ENCODE measurements at regions not wholly inside any gene's neighbourhood (a gene's known extent, or its start where the extent isn't known, plus 50 kb on each side); places are given as distances from the start of the nearest gene placed in this dataset.

DNA sequence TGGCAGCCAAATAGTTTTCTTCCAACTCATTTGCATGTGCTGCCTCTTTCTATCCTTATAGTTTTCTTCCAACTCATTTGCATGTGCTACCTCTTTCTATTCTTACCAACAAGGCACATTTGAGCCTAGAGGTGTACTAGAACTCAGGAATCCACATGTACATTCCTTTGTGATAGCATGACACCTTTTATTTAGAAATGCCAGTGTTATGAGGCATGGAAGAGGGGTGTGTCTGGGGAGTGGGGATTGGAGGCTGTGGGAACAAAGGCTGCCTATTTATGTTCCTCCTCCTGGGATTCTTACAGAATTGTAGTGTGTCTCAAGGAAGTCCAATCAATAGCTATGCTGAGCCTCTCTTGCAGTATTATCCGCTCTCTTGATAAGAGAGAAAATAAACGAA, 966.7 kb downstream of the PCDH17 start:
- no peaks in the 10 kb centered on the region for H3K4me1 Mint-ChIP-seq
- H3K4me1 ChIP-seq (ENCODE audit: control insufficient read depth in 1 of 2, extremely low read depth in 1 of 2, insufficient read depth in 2 of 2, low read length in 2 of 2) = no peaks in the 10 kb centered on the region
- DNase-seq (no peak), ATAC-seq (replicated peaks in 1 of 4) (no peak)
- ChIA-PET CTCF (no interaction called here), POLR2A (no interaction called here)
- no peaks in the 10 kb centered on the region for H3K9me3 ChIP-seq
- H3K4me3 ChIP-seq (ENCODE audit: control insufficient read depth in 1 of 2, extremely low read depth in 1 of 2, low read length in 1 of 2) = no peak overlapping the region
- H3K27ac Mint-ChIP-seq = no peak overlapping the region
- H3K9me3 Mint-ChIP-seq = peaks cover 5 to 17% (median 9%) of the 10 kb centered on the region in 3 donors
- H3K4me3 Mint-ChIP-seq = no peak overlapping the region
- no peak overlapping the region for H3K27ac ChIP-seq (ENCODE audit: low read length)
- WGBS (ENCODE audit: insufficient coverage) = no CpG with 5 or more reads among the region's 2 CpGs
- no peaks in the 10 kb centered on the region for H3K36me3 Mint-ChIP-seq
- H3K27me3 ChIP-seq (replicated peaks in 1 of 2; ENCODE audit: control insufficient read depth in 2 of 2, extremely low read depth in 1 of 2, insufficient read depth in 2 of 2, low read length in 1 of 2) = no peaks in the 10 kb centered on the region
- H3K36me3 ChIP-seq (ENCODE audit: control insufficient read depth in 2 of 2, extremely low read depth in 1 of 2, insufficient read depth in 1 of 2, low read length in 1 of 2) = no peaks in the 10 kb centered on the region
- H3K27me3 Mint-ChIP-seq = no peaks in the 10 kb centered on the region

DNA sequence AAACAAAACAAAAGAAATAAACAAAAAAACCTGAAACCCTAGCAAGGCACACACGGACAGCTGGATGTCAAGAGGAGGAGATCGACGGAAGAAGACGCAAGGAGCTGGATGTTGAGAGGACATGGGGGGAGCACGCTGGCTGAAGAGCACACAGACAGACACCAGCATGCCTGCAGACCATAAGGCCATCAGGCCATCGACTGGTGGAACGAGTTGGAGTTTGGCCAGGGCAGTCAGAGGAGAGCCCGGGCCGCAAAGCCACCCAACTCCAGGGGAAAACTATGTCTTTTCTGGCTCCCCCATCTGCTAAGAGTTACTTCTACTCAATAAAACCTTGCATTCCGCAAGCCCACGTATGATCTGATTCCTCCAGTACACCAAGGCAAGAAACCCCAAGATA, 979.6 kb downstream of the PCDH17 start:
- POLR2A ChIA-PET = no interaction called here

DNA sequence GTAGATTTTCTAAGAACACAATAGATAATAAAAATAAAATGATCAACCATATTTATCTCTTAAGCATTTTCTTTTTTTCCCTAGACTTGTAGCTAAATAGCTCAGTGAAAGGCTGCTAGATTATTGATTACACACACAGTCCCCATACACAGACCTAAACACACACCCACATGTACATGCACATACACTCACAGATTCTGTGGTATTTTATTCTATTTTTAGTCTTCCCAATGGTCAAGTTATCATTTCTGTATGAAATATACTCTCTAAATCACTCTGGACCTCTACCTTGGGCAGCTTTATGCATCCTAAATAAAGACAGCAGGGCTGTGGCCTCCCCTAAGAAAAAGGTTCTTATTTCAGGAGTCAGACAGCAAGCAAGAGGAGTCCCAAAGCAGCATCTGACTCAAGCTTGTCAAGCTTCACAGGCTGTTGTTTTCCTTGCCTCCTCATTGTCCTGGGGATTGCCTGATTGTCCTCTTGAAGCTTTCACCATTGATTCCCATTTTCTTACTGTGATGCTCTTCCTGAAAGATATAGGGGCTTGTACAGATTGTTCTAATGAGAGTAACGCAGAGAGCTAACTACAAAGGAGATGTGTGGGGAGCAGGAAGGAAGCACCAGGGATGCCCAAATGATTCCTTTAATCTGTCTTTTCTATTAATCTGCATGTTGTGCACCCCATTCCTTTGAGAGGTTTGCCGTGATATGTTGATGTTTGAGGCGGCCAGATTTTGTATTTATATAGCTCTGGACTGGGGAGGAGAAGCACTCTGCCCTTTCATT, 986.5 kb downstream of the PCDH17 start:
- CTCF ChIA-PET = no interaction called here
- no peak for DNase-seq
- H3K4me3 ChIP-seq (ENCODE audit: control insufficient read depth in 1 of 2, extremely low read depth in 1 of 2, low read length in 1 of 2) = no peak overlapping the region
- ATAC-seq (replicated peaks in 1 of 4) = no peak
- no peak overlapping the region for H3K4me3 Mint-ChIP-seq
- H3K4me1 ChIP-seq (ENCODE audit: control insufficient read depth in 1 of 2, extremely low read depth in 1 of 2, insufficient read depth in 2 of 2, low read length in 2 of 2) = no peaks in the 10 kb centered on the region
- H3K9me3 Mint-ChIP-seq = peaks cover 13 to 18% (median 15%) of the 10 kb centered on the region in 3 donors
- POLR2A ChIA-PET = no interaction called here
- no peaks in the 10 kb centered on the region for H3K27me3 Mint-ChIP-seq
- no peaks in the 10 kb centered on the region for H3K36me3 Mint-ChIP-seq
- no peaks in the 10 kb centered on the region for H3K27me3 ChIP-seq (replicated peaks in 1 of 2; ENCODE audit: control insufficient read depth in 2 of 2, extremely low read depth in 1 of 2, insufficient read depth in 2 of 2, low read length in 1 of 2)
- H3K27ac ChIP-seq (ENCODE audit: low read length) = no peak overlapping the region
- no peaks in the 10 kb centered on the region for H3K4me1 Mint-ChIP-seq
- H3K27ac Mint-ChIP-seq = no peak overlapping the region
- no CpG with 5 or more reads among the region's 3 CpGs for WGBS (ENCODE audit: insufficient coverage)
- no peaks in the 10 kb centered on the region for H3K36me3 ChIP-seq (ENCODE audit: control insufficient read depth in 2 of 2, extremely low read depth in 1 of 2, insufficient read depth in 1 of 2, low read length in 1 of 2)
- no peaks in the 10 kb centered on the region for H3K9me3 ChIP-seq

More for the DNA sequence above, 979.6 kb downstream of the PCDH17 start:
- 94% methylated on average over 5 of the region's 11 CpGs for WGBS (ENCODE audit: insufficient coverage)
- Histone ChIP-seq H3K27ac (ENCODE audit: low read length) (no peak overlapping the region), H3K27me3 (replicated peaks in 1 of 2; ENCODE audit: control insufficient read depth in 2 of 2, extremely low read depth in 1 of 2, insufficient read depth in 2 of 2, low read length in 1 of 2) (no peaks in the 10 kb centered on the region), H3K36me3 (ENCODE audit: control insufficient read depth in 2 of 2, extremely low read depth in 1 of 2, insufficient read depth in 1 of 2, low read length in 1 of 2) (no peaks in the 10 kb centered on the region), H3K4me3 (ENCODE audit: control insufficient read depth in 1 of 2, extremely low read depth in 1 of 2, low read length in 1 of 2) (no peak overlapping the region), H3K9me3 (no peaks in the 10 kb centered on the region), H3K4me1 (ENCODE audit: control insufficient read depth in 1 of 2, extremely low read depth in 1 of 2, insufficient read depth in 2 of 2, low read length in 2 of 2) (no peaks in the 10 kb centered on the region)
- CTCF ChIA-PET = no interaction called here
- H3K9me3 Mint-ChIP-seq = peaks cover 16 to 36% (median 34%) of the 10 kb centered on the region in 3 donors
- no peak overlapping the region for H3K27ac Mint-ChIP-seq
- H3K4me1 Mint-ChIP-seq = no peaks in the 10 kb centered on the region
- H3K4me3 Mint-ChIP-seq = no peak overlapping the region
- H3K36me3 Mint-ChIP-seq = no peaks in the 10 kb centered on the region
- H3K27me3 Mint-ChIP-seq = no peaks in the 10 kb centered on the region
- no peak for DNase-seq
- no peak for ATAC-seq (replicated peaks in 1 of 4)

DNA sequence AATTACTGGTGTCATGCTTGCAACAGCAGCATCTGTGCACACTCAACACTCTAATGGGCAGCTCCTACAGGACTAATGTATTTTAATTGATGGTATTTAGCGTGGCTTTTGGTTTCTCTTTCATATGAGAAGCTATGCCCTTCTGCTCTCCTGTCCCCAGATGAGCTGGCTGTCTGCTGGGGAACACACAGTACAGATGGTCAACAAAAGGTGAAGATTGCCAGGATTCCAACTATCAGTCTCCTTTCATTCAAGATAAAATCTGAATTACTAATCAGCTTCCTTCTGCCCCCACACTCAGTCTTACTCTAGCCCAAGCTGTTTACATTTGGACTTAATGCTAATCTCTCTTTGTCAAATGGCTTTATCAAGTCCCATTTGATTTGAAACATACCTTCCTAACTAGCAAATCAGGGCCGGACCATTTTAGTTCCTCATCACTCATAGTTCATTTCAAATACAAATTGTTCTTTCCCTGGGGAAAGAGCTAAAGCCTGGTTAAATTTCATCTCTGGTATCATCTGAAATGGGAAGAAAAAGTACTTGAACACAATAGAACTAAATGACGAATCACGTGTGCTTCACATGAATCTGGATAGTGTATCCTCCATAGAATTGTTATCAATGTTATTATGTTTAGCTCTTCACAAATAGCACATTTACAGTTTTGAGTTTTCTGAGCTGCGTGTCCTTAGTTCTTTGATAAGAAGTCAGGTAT, 988.0 kb downstream of the PCDH17 start:
- no peaks in the 10 kb centered on the region for H3K27me3 Mint-ChIP-seq
- POLR2A ChIA-PET = no interaction called here
- peaks cover 1 to 9% (median 7%) of the 10 kb centered on the region in 3 donors for H3K9me3 Mint-ChIP-seq
- H3K27ac Mint-ChIP-seq = no peak overlapping the region
- H3K4me3 ChIP-seq (ENCODE audit: control insufficient read depth in 1 of 2, extremely low read depth in 1 of 2, low read length in 1 of 2) = no peak overlapping the region
- H3K4me1 Mint-ChIP-seq = no peaks in the 10 kb centered on the region
- no peaks in the 10 kb centered on the region for H3K9me3 ChIP-seq
- ATAC-seq (replicated peaks in 1 of 4) (no peak), DNase-seq (no peak)
- CTCF ChIA-PET = no interaction called here
- no peaks in the 10 kb centered on the region for H3K36me3 Mint-ChIP-seq
- H3K27ac ChIP-seq (ENCODE audit: low read length) = no peak overlapping the region
- no peaks in the 10 kb centered on the region for H3K4me1 ChIP-seq (ENCODE audit: control insufficient read depth in 1 of 2, extremely low read depth in 1 of 2, insufficient read depth in 2 of 2, low read length in 2 of 2)
- H3K27me3 ChIP-seq (replicated peaks in 1 of 2; ENCODE audit: control insufficient read depth in 2 of 2, extremely low read depth in 1 of 2, insufficient read depth in 2 of 2, low read length in 1 of 2) = no peaks in the 10 kb centered on the region
- WGBS (ENCODE audit: insufficient coverage) = 20% methylated on average over 1 of the region's 5 CpGs
- H3K36me3 ChIP-seq (ENCODE audit: control insufficient read depth in 2 of 2, extremely low read depth in 1 of 2, insufficient read depth in 1 of 2, low read length in 1 of 2) = no peaks in the 10 kb centered on the region
- H3K4me3 Mint-ChIP-seq = no peak overlapping the region

DNA sequence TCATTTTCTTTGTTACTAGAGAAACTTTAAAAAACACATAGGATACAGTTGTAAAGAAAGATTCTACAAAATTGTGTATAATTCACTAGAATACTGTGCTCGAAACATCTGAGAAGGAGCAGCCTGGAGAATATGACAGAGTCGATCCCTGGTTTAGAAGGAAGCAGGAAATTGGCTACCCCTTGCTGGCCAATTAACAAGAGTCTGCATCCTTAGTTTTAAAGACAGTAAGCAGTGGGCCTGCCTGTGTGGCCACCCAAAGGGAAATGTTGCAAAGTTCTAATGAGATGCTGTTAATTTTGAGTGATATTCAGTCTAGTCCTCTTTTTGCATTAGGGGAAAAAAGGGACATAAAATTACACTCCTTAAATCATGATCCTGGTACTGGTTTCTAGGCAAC, 988.6 kb downstream of the PCDH17 start:
- Mint-ChIP-seq H3K4me3 (no peak overlapping the region), H3K27ac (no peak overlapping the region), H3K27me3 (no peaks in the 10 kb centered on the region), H3K4me1 (no peaks in the 10 kb centered on the region), H3K9me3 (peaks cover 3 to 8% (median 6%) of the 10 kb centered on the region in 3 donors), H3K36me3 (no peaks in the 10 kb centered on the region)
- ChIA-PET POLR2A (no interaction called here), CTCF (interaction anchor here in 1 of 2 donors (0.6 kb wide), 1 partner anchor 293 kb away, joined by 4 read pairs; no protein-coding TSS in a partner anchor)
- 100% methylated on average over 1 of the region's 2 CpGs for WGBS (ENCODE audit: insufficient coverage)
- DNase-seq (no peak), ATAC-seq (replicated peaks in 1 of 4) (no peak)
- H3K4me1 ChIP-seq (ENCODE audit: control insufficient read depth in 1 of 2, extremely low read depth in 1 of 2, insufficient read depth in 2 of 2, low read length in 2 of 2) = no peaks in the 10 kb centered on the region
- H3K9me3 ChIP-seq = no peaks in the 10 kb centered on the region
- no peaks in the 10 kb centered on the region for H3K36me3 ChIP-seq (ENCODE audit: control insufficient read depth in 2 of 2, extremely low read depth in 1 of 2, insufficient read depth in 1 of 2, low read length in 1 of 2)
- no peak overlapping the region for H3K27ac ChIP-seq (ENCODE audit: low read length)
- no peaks in the 10 kb centered on the region for H3K27me3 ChIP-seq (replicated peaks in 1 of 2; ENCODE audit: control insufficient read depth in 2 of 2, extremely low read depth in 1 of 2, insufficient read depth in 2 of 2, low read length in 1 of 2)
- H3K4me3 ChIP-seq (ENCODE audit: control insufficient read depth in 1 of 2, extremely low read depth in 1 of 2, low read length in 1 of 2) = no peak overlapping the region

DNA sequence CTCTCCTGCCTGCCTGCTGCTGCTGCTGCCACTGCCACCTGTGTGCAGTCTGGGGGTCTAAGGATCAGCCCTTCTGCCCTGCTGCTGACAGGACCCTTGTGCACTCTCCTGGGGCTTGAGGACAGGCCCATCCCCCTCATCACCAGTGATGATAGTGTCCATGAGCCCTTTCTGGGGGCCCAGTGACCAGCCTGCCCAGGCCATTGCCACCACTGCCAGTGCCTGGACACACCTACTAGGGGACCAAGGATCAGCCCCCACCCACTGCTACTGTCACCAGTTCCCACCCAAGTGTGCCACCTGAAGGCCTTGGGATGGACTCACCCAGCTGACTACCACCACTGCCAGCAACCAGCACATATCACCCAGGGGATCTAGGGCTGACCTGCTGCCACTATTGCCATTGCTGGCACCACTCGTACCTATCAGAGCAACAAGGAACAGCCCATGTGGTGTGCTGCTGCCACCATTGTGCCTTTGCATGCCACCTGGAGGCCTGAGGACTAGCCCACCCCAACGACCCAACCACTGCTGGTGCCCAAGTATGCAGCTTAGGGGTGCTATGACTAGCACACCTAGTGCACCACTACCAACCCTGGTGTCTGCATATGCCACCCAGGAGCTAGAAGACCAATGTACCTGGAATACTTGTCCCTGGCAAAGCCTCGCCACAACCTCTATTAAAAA, 994.3 kb downstream of the PCDH17 start:
- H3K27ac Mint-ChIP-seq = no peak overlapping the region

More for the DNA sequence above, 994.3 kb downstream of the PCDH17 start:
- Histone ChIP-seq H3K36me3 (ENCODE audit: control insufficient read depth in 2 of 2, extremely low read depth in 1 of 2, insufficient read depth in 1 of 2, low read length in 1 of 2) (no peaks in the 10 kb centered on the region), H3K27ac (ENCODE audit: low read length) (no peak overlapping the region), H3K4me3 (ENCODE audit: control insufficient read depth in 1 of 2, extremely low read depth in 1 of 2, low read length in 1 of 2) (no peak overlapping the region), H3K4me1 (ENCODE audit: control insufficient read depth in 1 of 2, extremely low read depth in 1 of 2, insufficient read depth in 2 of 2, low read length in 2 of 2) (no peaks in the 10 kb centered on the region), H3K9me3 (no peaks in the 10 kb centered on the region), H3K27me3 (replicated peaks in 1 of 2; ENCODE audit: control insufficient read depth in 2 of 2, extremely low read depth in 1 of 2, insufficient read depth in 2 of 2, low read length in 1 of 2) (no peaks in the 10 kb centered on the region)
- DNase-seq (no peak), ATAC-seq (replicated peaks in 1 of 4) (no peak)
- no peak overlapping the region for H3K4me3 Mint-ChIP-seq
- H3K27me3 Mint-ChIP-seq = no peaks in the 10 kb centered on the region
- WGBS (ENCODE audit: insufficient coverage) = 64% methylated on average over 3 of the region's 3 CpGs
- no peaks in the 10 kb centered on the region for H3K36me3 Mint-ChIP-seq
- ChIA-PET POLR2A (no interaction called here), CTCF (no interaction called here)
- H3K9me3 Mint-ChIP-seq = peaks cover 3 to 13% (median 11%) of the 10 kb centered on the region in 3 donors
- no peaks in the 10 kb centered on the region for H3K4me1 Mint-ChIP-seq

Data from T-cell (primary cell).